ENCODE measurements at regions not wholly inside any gene's neighbourhood (a gene's known extent, or its start where the extent isn't known, plus 50 kb on each side); places are given as distances from the start of the nearest gene placed in this dataset.

DNA sequence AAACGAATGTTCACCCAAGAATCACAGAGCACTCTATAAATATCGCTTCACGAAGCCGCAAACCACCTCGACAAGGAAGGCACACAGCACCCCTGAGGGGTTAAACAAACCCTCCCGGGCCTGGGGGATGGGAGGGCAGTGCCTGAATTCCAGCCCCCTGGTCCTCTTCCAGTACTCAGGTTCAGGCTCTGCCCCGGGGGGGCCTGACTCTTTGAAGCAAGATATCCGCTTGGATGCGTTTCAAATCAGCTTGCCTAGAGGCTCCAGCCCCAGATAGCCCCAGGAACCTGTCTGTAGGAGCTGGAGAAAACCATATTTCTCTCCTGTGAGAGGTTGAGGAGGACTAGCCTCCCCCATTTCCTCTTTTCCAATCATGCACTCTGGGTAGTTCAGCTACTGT is 194.7 kb downstream of the WNT5A start:
- H3K27me3 ChIP-seq (replicated peaks; ENCODE audit: insufficient read depth, low read length), result no peaks in the 10 kb centered on the region
- no peak overlapping the region for H3K4me2 ChIP-seq (ENCODE audit: low read depth, low read length)
- no peaks in the 10 kb centered on the region for H4K20me1 ChIP-seq (ENCODE audit: insufficient read depth, low read length)
- H3K4me3 ChIP-seq (ENCODE audit: low read length), result no peak overlapping the region
- H2AFZ ChIP-seq (ENCODE audit: low read length), result no peak overlapping the region
- H3K4me1 ChIP-seq (ENCODE audit: low read length), result no peaks in the 10 kb centered on the region
- no peak overlapping the region for H3K9ac ChIP-seq (ENCODE audit: low read length)
- H3K27ac ChIP-seq (ENCODE audit: low read length), result no peak overlapping the region
- H3K9me3 ChIP-seq (replicated peaks; ENCODE audit: insufficient read depth, low read length), result no peaks in the 10 kb centered on the region
- TF ChIP-seq, protein P1, sequence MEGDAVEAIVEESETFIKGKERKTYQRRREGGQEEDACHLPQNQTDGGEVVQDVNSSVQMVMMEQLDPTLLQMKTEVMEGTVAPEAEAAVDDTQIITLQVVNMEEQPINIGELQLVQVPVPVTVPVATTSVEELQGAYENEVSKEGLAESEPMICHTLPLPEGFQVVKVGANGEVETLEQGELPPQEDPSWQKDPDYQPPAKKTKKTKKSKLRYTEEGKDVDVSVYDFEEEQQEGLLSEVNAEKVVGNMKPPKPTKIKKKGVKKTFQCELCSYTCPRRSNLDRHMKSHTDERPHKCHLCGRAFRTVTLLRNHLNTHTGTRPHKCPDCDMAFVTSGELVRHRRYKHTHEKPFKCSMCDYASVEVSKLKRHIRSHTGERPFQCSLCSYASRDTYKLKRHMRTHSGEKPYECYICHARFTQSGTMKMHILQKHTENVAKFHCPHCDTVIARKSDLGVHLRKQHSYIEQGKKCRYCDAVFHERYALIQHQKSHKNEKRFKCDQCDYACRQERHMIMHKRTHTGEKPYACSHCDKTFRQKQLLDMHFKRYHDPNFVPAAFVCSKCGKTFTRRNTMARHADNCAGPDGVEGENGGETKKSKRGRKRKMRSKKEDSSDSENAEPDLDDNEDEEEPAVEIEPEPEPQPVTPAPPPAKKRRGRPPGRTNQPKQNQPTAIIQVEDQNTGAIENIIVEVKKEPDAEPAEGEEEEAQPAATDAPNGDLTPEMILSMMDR (IDR thresholded peaks at IDR 0.05; ENCODE audit: low read length), result no peak
- no peak for TF ChIP-seq EZH2 (optimal IDR thresholded peaks at IDR 0.05; ENCODE audit: low read depth, low read length)
- TF ChIP-seq EZH2phosphoT487 (IDR thresholded peaks at IDR 0.05; ENCODE audit: low read length), result no peak
- no peaks in the 10 kb centered on the region for H3K79me2 ChIP-seq (ENCODE audit: low read length)
- H3F3A ChIP-seq (ENCODE audit: insufficient read depth, low read length), result no peaks in the 10 kb centered on the region
- DNase-seq, result no peak
- no peaks in the 10 kb centered on the region for H3K36me3 ChIP-seq (replicated peaks; ENCODE audit: insufficient read depth, low read length)
- H3K9me2 ChIP-seq (replicated peaks; ENCODE audit: insufficient read depth, low read length), result no peaks in the 10 kb centered on the region

DNA sequence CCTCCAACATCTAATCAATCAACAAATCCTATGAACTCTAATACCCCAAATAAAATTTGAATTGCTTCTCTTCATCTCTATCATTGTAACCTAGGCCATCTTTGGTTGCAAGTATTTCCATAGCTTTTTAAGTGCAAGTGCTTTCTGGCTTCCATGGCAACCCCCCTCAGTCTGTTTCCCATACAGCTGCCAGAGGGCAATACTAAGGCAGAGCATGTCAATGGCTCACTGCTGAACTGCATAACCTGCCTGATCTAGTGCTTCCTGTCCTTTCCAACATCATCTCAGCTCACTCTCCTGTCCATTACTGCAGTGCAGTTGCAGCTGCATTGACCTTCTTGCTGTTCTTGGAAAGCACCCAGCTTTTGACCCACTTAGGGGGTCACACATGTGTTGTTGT is 198.4 kb downstream of the WNT5A start:
- H3K9ac ChIP-seq (ENCODE audit: low read length), result no peak overlapping the region
- no peak overlapping the region for H2AFZ ChIP-seq (ENCODE audit: low read length)
- no peaks in the 10 kb centered on the region for H3K36me3 ChIP-seq (replicated peaks; ENCODE audit: insufficient read depth, low read length)
- H3K9me3 ChIP-seq (replicated peaks; ENCODE audit: insufficient read depth, low read length), result no peaks in the 10 kb centered on the region
- H3K9me2 ChIP-seq (replicated peaks; ENCODE audit: insufficient read depth, low read length), result no peaks in the 10 kb centered on the region
- no peak for TF ChIP-seq EZH2phosphoT487 (IDR thresholded peaks at IDR 0.05; ENCODE audit: low read length)
- TF ChIP-seq, protein P1 (IDR thresholded peaks at IDR 0.05; ENCODE audit: low read length), result no peak
- no peak for TF ChIP-seq EZH2 (optimal IDR thresholded peaks at IDR 0.05; ENCODE audit: low read depth, low read length)
- DNase-seq, result no peak
- H3K27me3 ChIP-seq (replicated peaks; ENCODE audit: insufficient read depth, low read length), result no peaks in the 10 kb centered on the region
- no peaks in the 10 kb centered on the region for H4K20me1 ChIP-seq (ENCODE audit: insufficient read depth, low read length)
- no peak overlapping the region for H3K4me3 ChIP-seq (ENCODE audit: low read length)
- H3K27ac ChIP-seq (ENCODE audit: low read length), result no peak overlapping the region
- no peaks in the 10 kb centered on the region for H3F3A ChIP-seq (ENCODE audit: insufficient read depth, low read length)
- H3K4me2 ChIP-seq (ENCODE audit: low read depth, low read length), result no peak overlapping the region
- H3K79me2 ChIP-seq (ENCODE audit: low read length), result no peaks in the 10 kb centered on the region
- no peaks in the 10 kb centered on the region for H3K4me1 ChIP-seq (ENCODE audit: low read length)

DNA sequence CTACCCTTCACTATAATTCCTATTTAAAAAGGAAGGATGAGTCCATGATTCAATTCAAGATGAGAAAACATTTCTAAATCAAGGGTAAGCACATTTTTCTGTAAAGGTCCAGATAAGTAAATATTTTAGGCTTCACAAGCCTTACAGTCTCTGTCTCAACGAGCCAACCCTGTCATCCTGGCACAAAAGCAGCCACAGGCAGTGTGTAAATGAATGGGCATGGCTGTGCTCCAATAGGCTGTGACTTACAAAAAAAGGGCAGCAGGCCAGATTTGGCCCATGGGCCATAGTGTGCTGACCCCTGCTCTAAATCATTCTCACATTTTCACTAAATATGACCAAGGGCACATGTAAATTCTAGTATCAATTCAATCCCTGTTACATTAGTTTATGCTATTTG is 200.4 kb downstream of the WNT5A start:
- no peak for DNase-seq
- Histone ChIP-seq H3K27me3 (replicated peaks; ENCODE audit: insufficient read depth, low read length) (no peaks in the 10 kb centered on the region), H3K36me3 (replicated peaks; ENCODE audit: insufficient read depth, low read length) (no peaks in the 10 kb centered on the region), H3K4me1 (ENCODE audit: low read length) (no peaks in the 10 kb centered on the region), H3K79me2 (ENCODE audit: low read length) (no peaks in the 10 kb centered on the region), H3F3A (ENCODE audit: insufficient read depth, low read length) (no peaks in the 10 kb centered on the region), H3K27ac (ENCODE audit: low read length) (no peak overlapping the region), H4K20me1 (ENCODE audit: insufficient read depth, low read length) (no peaks in the 10 kb centered on the region), H3K4me2 (ENCODE audit: low read depth, low read length) (no peak overlapping the region), H3K9me3 (replicated peaks; ENCODE audit: insufficient read depth, low read length) (no peaks in the 10 kb centered on the region), H2AFZ (ENCODE audit: low read length) (no peak overlapping the region), H3K9me2 (replicated peaks; ENCODE audit: insufficient read depth, low read length) (no peaks in the 10 kb centered on the region), H3K4me3 (ENCODE audit: low read length) (no peak overlapping the region), H3K9ac (ENCODE audit: low read length) (no peak overlapping the region)
- TF ChIP-seq, protein P1 (IDR thresholded peaks at IDR 0.05; ENCODE audit: low read length), result no peak
- TF ChIP-seq EZH2 (optimal IDR thresholded peaks at IDR 0.05; ENCODE audit: low read depth, low read length), result no peak
- no peak for TF ChIP-seq EZH2phosphoT487 (IDR thresholded peaks at IDR 0.05; ENCODE audit: low read length)
